ENCODE measurements at regions not wholly inside any gene's neighbourhood (a gene's known extent, or its start where the extent isn't known, plus 50 kb on each side); places are given as distances from the start of the nearest gene placed in this dataset.
"Not testable (repeated sequence)": the region's sequence is repeated elsewhere in the genome, so short reads cannot be mapped to it uniquely, and the experiment has no call there.

DNA sequence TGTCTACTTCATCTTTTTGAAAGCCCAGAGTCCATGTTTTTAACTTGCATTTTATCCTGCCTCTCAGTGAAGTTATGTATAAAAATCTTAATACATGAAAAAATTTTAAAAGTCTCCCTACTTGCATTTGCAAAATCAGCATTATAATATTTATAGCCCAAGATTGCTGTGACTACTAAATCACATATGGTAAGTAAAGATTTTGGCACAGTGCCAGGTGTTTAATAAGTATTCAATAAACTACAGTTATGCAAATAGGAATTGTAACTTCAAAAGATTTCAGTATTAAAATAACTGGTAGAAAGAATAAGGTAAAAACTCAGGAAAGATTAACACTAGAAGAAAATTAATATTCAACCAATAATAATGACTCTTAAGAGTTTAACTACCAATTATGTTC is 641.7 kb downstream of the LRRIQ3 start:
- H3K4me3 Mint-ChIP-seq, result no peak overlapping the region
- no peak overlapping the region for H3K27ac Mint-ChIP-seq
- DNase-seq (ENCODE audit: low spot score), result no peak
- no peaks in the 10 kb centered on the region for H3K36me3 Mint-ChIP-seq (ENCODE audit: low read depth)
- peaks cover 35% of the 10 kb centered on the region for H3K9me3 Mint-ChIP-seq
- H3K27me3 Mint-ChIP-seq (ENCODE audit: low read depth), result no peaks in the 10 kb centered on the region
- no peaks in the 10 kb centered on the region for H3K4me1 Mint-ChIP-seq (ENCODE audit: low read depth)

- Mint-ChIP-seq H3K4me3 (no peak overlapping the region), H3K27ac (no peak overlapping the region), H3K36me3 (ENCODE audit: low read depth) (no peaks in the 10 kb centered on the region), H3K27me3 (ENCODE audit: low read depth) (no peaks in the 10 kb centered on the region), H3K9me3 (peaks cover 32% of the 10 kb centered on the region), H3K4me1 (ENCODE audit: low read depth) (no peaks in the 10 kb centered on the region)
- no peak for DNase-seq (ENCODE audit: low spot score)
Observed at GRCh38 chr1:73537400-73537799, 660.6 kb downstream of the LRRIQ3 start.

- H3K4me1 Mint-ChIP-seq (ENCODE audit: low read depth), result no peaks in the 10 kb centered on the region
- no peak for DNase-seq (ENCODE audit: low spot score)
- no peak overlapping the region for H3K4me3 Mint-ChIP-seq
- H3K27ac Mint-ChIP-seq, result no peak overlapping the region
- H3K27me3 Mint-ChIP-seq (ENCODE audit: low read depth), result no peaks in the 10 kb centered on the region
- no peaks in the 10 kb centered on the region for H3K36me3 Mint-ChIP-seq (ENCODE audit: low read depth)
- H3K9me3 Mint-ChIP-seq, result peaks cover 11% of the 10 kb centered on the region
Observed at GRCh38 chr1:73517603-73518191, 680.3 kb downstream of the LRRIQ3 start.

DNA sequence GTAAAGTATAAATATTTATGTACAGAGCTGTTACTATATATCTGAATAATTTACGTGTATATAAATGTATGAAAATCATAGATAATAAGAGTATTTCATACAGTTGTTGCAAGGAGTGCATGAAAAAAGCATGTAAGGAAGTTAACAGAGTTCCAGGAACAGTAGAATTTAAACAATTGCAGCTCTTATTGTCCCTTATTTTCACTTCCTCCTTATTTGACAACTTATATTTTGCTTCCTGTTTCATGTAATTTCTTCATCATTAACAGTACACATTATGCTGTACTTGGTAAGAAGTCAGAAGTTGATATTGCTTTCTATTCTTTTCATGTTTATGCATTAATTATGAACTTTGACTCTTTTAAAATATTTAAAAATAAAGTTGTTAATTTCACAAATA is 681.5 kb downstream of the LRRIQ3 start:
- H3K36me3 Mint-ChIP-seq (ENCODE audit: low read depth), result no peaks in the 10 kb centered on the region
- no peak overlapping the region for H3K4me3 Mint-ChIP-seq
- no peaks in the 10 kb centered on the region for H3K27me3 Mint-ChIP-seq (ENCODE audit: low read depth)
- H3K4me1 Mint-ChIP-seq (ENCODE audit: low read depth), result no peaks in the 10 kb centered on the region
- H3K9me3 Mint-ChIP-seq, result peaks cover 11% of the 10 kb centered on the region
- H3K27ac Mint-ChIP-seq, result no peak overlapping the region
- no peak for DNase-seq (ENCODE audit: low spot score)

GRCh38 chr1:73511038-73511437 is 686.9 kb downstream of the LRRIQ3 start:
- no peak for DNase-seq (ENCODE audit: low spot score)
- H3K27me3 Mint-ChIP-seq (ENCODE audit: low read depth), result no peaks in the 10 kb centered on the region
- no peak overlapping the region for H3K27ac Mint-ChIP-seq
- H3K4me1 Mint-ChIP-seq (ENCODE audit: low read depth), result no peaks in the 10 kb centered on the region
- no peak overlapping the region for H3K4me3 Mint-ChIP-seq
- no peaks in the 10 kb centered on the region for H3K9me3 Mint-ChIP-seq
- H3K36me3 Mint-ChIP-seq (ENCODE audit: low read depth), result no peaks in the 10 kb centered on the region

GRCh38 chr1:73500154-73500553 is 697.8 kb downstream of the LRRIQ3 start:
- no peak for DNase-seq (ENCODE audit: low spot score)
- H3K9me3 Mint-ChIP-seq, result peaks cover 19% of the 10 kb centered on the region
- H3K27ac Mint-ChIP-seq, result no peak overlapping the region
- H3K4me1 Mint-ChIP-seq (ENCODE audit: low read depth), result no peaks in the 10 kb centered on the region
- no peaks in the 10 kb centered on the region for H3K27me3 Mint-ChIP-seq (ENCODE audit: low read depth)
- H3K36me3 Mint-ChIP-seq (ENCODE audit: low read depth), result no peaks in the 10 kb centered on the region
- no peak overlapping the region for H3K4me3 Mint-ChIP-seq

- DNase-seq (ENCODE audit: low spot score), result no peak
- H3K4me1 Mint-ChIP-seq (ENCODE audit: low read depth), result no peaks in the 10 kb centered on the region
- H3K27ac Mint-ChIP-seq, result no peak overlapping the region
- peaks cover 15% of the 10 kb centered on the region for H3K9me3 Mint-ChIP-seq
- H3K27me3 Mint-ChIP-seq (ENCODE audit: low read depth), result no peaks in the 10 kb centered on the region
- H3K36me3 Mint-ChIP-seq (ENCODE audit: low read depth), result no peaks in the 10 kb centered on the region
- H3K4me3 Mint-ChIP-seq, result no peak overlapping the region
Observed at GRCh38 chr1:73499671-73500070, 698.3 kb downstream of the LRRIQ3 start.

DNA sequence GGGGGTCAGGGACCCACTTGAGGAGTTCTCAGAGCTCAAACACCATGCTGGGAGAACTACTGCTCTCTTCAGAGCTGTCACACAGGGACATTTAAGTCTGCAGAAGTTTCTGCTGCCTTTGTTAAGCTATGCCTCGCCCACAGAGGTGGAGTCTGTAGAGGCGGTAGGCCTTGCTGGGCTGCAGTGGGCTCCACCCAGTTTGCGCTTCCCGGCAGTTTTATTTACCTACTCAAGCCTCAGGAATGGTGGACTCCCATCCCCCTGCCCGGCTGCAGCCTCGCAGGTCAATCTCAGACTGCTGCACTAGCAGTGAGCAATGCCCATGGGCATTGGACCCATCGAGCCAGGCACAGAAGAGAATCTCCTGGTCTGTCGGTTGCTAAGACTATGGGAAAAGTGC is 706.4 kb downstream of the LRRIQ3 start:
- Mint-ChIP-seq H3K4me3 (no peak overlapping the region), H3K27ac (no peak overlapping the region), H3K4me1 (ENCODE audit: low read depth) (no peaks in the 10 kb centered on the region), H3K9me3 (peaks cover 30% of the 10 kb centered on the region), H3K36me3 (ENCODE audit: low read depth) (no peaks in the 10 kb centered on the region), H3K27me3 (ENCODE audit: low read depth) (no peaks in the 10 kb centered on the region)
- no peak for DNase-seq (ENCODE audit: low spot score)

DNA sequence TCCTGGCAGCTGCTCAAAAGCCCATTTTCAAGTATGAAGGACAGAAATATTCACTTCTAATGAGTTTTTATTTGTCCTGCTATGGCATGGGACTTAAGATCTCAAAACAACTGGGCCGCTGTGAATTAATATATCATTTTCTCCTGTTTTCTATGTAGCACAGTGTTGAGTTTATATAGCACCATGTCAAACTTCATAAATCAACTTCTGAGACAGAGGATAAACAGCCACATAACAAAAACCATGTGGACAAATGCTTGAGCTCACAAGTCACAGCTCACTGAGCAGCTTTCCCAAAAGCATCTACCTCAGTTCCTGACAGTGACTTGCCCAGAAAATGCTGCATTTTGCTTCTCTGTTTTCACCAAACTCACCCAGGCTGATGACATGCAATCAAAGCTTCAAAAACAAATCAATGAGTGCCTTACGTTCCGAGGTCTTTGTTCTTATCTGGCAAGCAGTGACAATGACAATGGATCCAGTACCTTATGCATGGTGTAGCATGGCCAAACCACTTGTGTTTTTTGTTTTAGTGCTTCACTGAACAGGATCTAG is 722.6 kb downstream of the LRRIQ3 start:
- H3K27me3 Mint-ChIP-seq (ENCODE audit: low read depth), result no peaks in the 10 kb centered on the region
- no peaks in the 10 kb centered on the region for H3K4me1 Mint-ChIP-seq (ENCODE audit: low read depth)
- H3K27ac Mint-ChIP-seq, result no peak overlapping the region
- H3K36me3 Mint-ChIP-seq (ENCODE audit: low read depth), result no peaks in the 10 kb centered on the region
- no peak overlapping the region for H3K4me3 Mint-ChIP-seq
- H3K9me3 Mint-ChIP-seq, result peaks cover 6% of the 10 kb centered on the region
- DNase-seq (ENCODE audit: low spot score), result no peak

- Mint-ChIP-seq H3K4me3 (no peak overlapping the region), H3K27me3 (ENCODE audit: low read depth) (no peaks in the 10 kb centered on the region), H3K9me3 (peaks cover 10% of the 10 kb centered on the region), H3K4me1 (ENCODE audit: low read depth) (no peaks in the 10 kb centered on the region), H3K36me3 (ENCODE audit: low read depth) (no peaks in the 10 kb centered on the region), H3K27ac (no peak overlapping the region)
- no peak for DNase-seq (ENCODE audit: low spot score)
Observed at GRCh38 chr1:73472810-73473209, 725.2 kb downstream of the LRRIQ3 start.

DNA sequence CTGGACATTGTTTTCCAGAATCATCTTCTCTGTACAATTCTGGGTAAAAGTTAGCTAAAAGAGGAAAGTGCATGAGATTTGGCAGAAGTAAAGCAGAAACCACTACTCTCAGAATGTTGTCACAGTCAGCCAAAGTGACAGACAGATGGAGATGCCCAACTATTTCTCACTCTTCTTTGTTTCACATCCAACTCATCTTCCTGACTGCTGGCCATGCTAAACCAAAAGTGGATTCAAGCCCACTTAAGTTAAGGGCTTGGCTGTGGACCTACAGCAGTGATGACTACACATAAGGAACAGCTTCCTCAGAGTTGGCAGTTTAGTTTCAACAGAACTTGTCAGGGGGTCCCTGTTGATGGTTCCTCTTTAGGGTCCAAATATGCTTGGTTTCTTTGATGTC is 730.2 kb downstream of the LRRIQ3 start:
- no peak overlapping the region for H3K27ac Mint-ChIP-seq
- H3K9me3 Mint-ChIP-seq, result peaks cover 9% of the 10 kb centered on the region
- no peaks in the 10 kb centered on the region for H3K4me1 Mint-ChIP-seq (ENCODE audit: low read depth)
- H3K27me3 Mint-ChIP-seq (ENCODE audit: low read depth), result no peaks in the 10 kb centered on the region
- H3K36me3 Mint-ChIP-seq (ENCODE audit: low read depth), result no peaks in the 10 kb centered on the region
- H3K4me3 Mint-ChIP-seq, result no peak overlapping the region
- no peak for DNase-seq (ENCODE audit: low spot score)

DNA sequence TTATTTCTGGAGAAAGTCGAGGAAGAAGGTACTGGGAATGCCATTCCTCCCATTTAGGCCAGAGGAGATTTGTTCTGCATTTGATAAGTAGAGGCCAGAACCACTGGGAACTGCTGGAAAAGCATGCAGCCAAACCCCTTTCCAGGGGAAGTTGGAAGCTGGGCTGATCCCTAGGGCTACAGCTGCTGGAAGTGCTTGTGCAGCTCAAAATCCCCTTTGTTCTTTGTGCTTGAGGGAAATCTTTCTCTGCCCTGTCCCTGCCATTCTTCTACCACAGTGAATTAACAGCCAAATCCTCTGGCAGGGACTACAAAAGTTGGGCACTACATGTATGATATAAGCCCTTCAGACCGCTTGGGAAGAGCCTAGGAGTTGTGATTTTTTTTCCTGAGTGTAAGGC is 734.1 kb downstream of the LRRIQ3 start:
- no peaks in the 10 kb centered on the region for H3K27me3 Mint-ChIP-seq (ENCODE audit: low read depth)
- DNase-seq (ENCODE audit: low spot score), result no peak
- no peaks in the 10 kb centered on the region for H3K4me1 Mint-ChIP-seq (ENCODE audit: low read depth)
- H3K4me3 Mint-ChIP-seq, result no peak overlapping the region
- peaks cover 11% of the 10 kb centered on the region for H3K9me3 Mint-ChIP-seq
- H3K27ac Mint-ChIP-seq, result no peak overlapping the region
- H3K36me3 Mint-ChIP-seq (ENCODE audit: low read depth), result no peaks in the 10 kb centered on the region

GRCh38 chr1:73452522-73452921 is 745.5 kb downstream of the LRRIQ3 start:
- no peak for DNase-seq (ENCODE audit: low spot score)
- no peaks in the 10 kb centered on the region for H3K4me1 Mint-ChIP-seq (ENCODE audit: low read depth)
- no peak overlapping the region for H3K27ac Mint-ChIP-seq
- H3K36me3 Mint-ChIP-seq (ENCODE audit: low read depth), result no peaks in the 10 kb centered on the region
- peaks cover 24% of the 10 kb centered on the region for H3K9me3 Mint-ChIP-seq
- H3K27me3 Mint-ChIP-seq (ENCODE audit: low read depth), result no peaks in the 10 kb centered on the region
- H3K4me3 Mint-ChIP-seq, result no peak overlapping the region

DNA sequence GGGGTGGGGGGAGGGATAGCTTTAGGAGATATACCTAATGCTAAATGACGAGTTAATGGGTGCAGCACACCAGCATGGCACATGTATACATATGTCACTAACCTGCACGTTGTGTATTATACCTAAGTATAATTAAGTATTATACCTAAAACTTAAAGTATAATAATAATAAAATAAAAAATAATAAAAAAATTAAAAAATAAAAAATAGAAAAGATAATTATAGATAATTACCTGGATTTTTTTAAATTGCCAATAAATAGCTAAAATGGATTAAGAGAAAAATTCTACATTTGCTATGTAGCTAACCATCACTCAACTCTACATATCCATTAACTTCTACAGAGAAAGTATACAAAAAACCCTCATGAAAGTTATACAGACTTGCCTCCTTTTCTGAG is 747.3 kb downstream of the LRRIQ3 start:
- H3K4me1 Mint-ChIP-seq (ENCODE audit: low read depth); DNase-seq (ENCODE audit: low spot score); H3K27me3 Mint-ChIP-seq (ENCODE audit: low read depth); H3K36me3 Mint-ChIP-seq (ENCODE audit: low read depth); H3K4me3 Mint-ChIP-seq; H3K27ac Mint-ChIP-seq: not testable (repeated sequence)
- H3K9me3 Mint-ChIP-seq, result peaks cover 30% of the 10 kb centered on the region

DNA sequence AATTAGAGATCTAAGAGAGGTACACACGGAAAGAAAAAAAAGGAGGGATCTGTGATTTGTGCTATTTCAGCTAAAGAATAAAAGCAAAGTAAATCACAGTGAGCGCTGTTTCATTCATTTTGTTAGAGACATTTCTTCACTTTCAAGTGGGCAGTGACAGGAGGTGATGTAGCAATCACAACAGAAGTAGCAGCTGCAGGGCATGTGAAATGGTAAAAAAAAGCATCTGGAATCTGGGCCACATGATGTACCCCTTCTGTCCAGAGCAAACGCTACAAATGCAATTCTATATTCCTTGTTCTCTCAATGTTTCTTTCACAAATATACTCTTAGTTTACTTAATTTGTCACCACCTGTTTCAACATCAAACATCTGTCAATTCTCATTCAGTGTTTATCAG is 786.5 kb downstream of the LRRIQ3 start:
- H3K27me3 Mint-ChIP-seq (ENCODE audit: low read depth), result no peaks in the 10 kb centered on the region
- H3K27ac Mint-ChIP-seq, result no peak overlapping the region
- DNase-seq (ENCODE audit: low spot score), result no peak
- no peak overlapping the region for H3K4me3 Mint-ChIP-seq
- no peaks in the 10 kb centered on the region for H3K4me1 Mint-ChIP-seq (ENCODE audit: low read depth)
- no peaks in the 10 kb centered on the region for H3K36me3 Mint-ChIP-seq (ENCODE audit: low read depth)
- H3K9me3 Mint-ChIP-seq, result peaks cover 24% of the 10 kb centered on the region

All from T-helper 2 cell treated with Interferon-gamma antibody and Interleukin-4, amounts not matched to agents 5 μg/mL and 100 μg/mL, for 36 hours (primary cell).